A673 (cell line): ENCODE measurements at regions not wholly inside any gene's neighbourhood (a gene's known extent, or its start where the extent isn't known, plus 50 kb on each side); places are given as distances from the start of the nearest gene placed in this dataset.

Experiments used
- BruUV-seq: library from RNA; stranded (reverse); fragments of 400-500 nt; replicated peaks from 2 replicates; lab custom pipeline; 2021; lab: Mats Ljungman, UMichigan
- CTCF ChIA-PET: fragments of 300-600 bp; sonication (Branson Sonifier 250); formaldehyde crosslinking; loops from one replicate; lab custom pipeline; 2022; ENCODE audit warnings: antibody characterized with exemption; lab: Charles Lee
- POLR2A ChIA-PET: fragments of 300-600 bp; sonication (Branson Sonifier 250); formaldehyde crosslinking; loops from one replicate; lab custom pipeline; 2022; ENCODE audit warnings: antibody characterized with exemption; ENCODE audit not compliant: low non-redundant PET; lab: Charles Lee
- DNase-seq: peaks from one replicate; pipeline ENCODE4 v3.0.0-alpha.2; 2015; ENCODE audit warnings: low spot score
- H3K27ac ChIP-seq: fragments of 200-600 bp; sonication (generic); 2 replicates; pipeline ENCODE4 v1.5.1; 2016; ENCODE audit warnings: mixed run types, low read depth, mild to moderate bottlenecking, mixed read lengths, antibody characterized with exemption, low read length; ENCODE audit not compliant: poor library complexity, severe bottlenecking
- H3K27me3 ChIP-seq: fragments of 200-600 bp; sonication (generic); replicated peaks from 2 replicates; pipeline ENCODE4 v1.6.1; 2017; ENCODE audit warnings: mixed run types, low read depth, mild to moderate bottlenecking, mixed read lengths, antibody characterized with exemption, low read length; ENCODE audit not compliant: insufficient read depth, poor library complexity
- H3K36me3 ChIP-seq: fragments of 200-600 bp; sonication (generic); 2 replicates; pipeline ENCODE4 v1.6.1; 2016; ENCODE audit warnings: mixed run types, mild to moderate bottlenecking, mixed read lengths, antibody characterized with exemption, low read length; ENCODE audit not compliant: insufficient read depth, poor library complexity, severe bottlenecking
- H3K4me1 ChIP-seq: fragments of 200-600 bp; sonication (generic); 2 replicates; pipeline ENCODE4 v1.6.1; 2017; ENCODE audit warnings: mixed run types, mild to moderate bottlenecking, mixed read lengths, antibody characterized with exemption, low read length; ENCODE audit not compliant: insufficient read depth, poor library complexity, severe bottlenecking
- H3K4me3 ChIP-seq: fragments of 200-600 bp; sonication (generic); 2 replicates; pipeline ENCODE4 v1.5.1; 2016; ENCODE audit warnings: low read depth, mixed run types, mild to moderate bottlenecking, mixed read lengths, low read length; ENCODE audit not compliant: poor library complexity, severe bottlenecking
- H3K9me3 ChIP-seq: fragments of 200-600 bp; sonication (generic); 2 replicates; pipeline ENCODE4 v1.6.1; 2016; ENCODE audit warnings: mixed run types, low read depth, mild to moderate bottlenecking, mixed read lengths, antibody characterized with exemption, low read length; ENCODE audit not compliant: poor library complexity, severe bottlenecking
- CTCF ChIP-seq: fragments of 300-800, 200-600 bp; sonication (generic); conservative IDR thresholded peaks from 2 replicates; pipeline ENCODE4 v1.5.1; 2017; ENCODE audit warnings: low read depth, mild to moderate bottlenecking, antibody characterized with exemption, low read length, moderate library complexity, mixed read lengths
- EZH2 ChIP-seq: fragments of 200-600 bp; sonication (generic); IDR thresholded peaks from 2 replicates; pipeline ENCODE4 v1.6.1; 2017; ENCODE audit warnings: borderline replicate concordance, low read depth, mild to moderate bottlenecking, mixed read lengths, antibody characterized with exemption, low read length; ENCODE audit not compliant: poor library complexity, severe bottlenecking
- intact Hi-C: fragments of 100-400 bp; cut with micrococcal nuclease; formaldehyde crosslinking; loops from one replicate; pipeline ENCODE4 v1.10.0; 2022; ENCODE audit not compliant: unreplicated experiment

GRCh38 chr10:111240348-111240747 is 163.5 kb downstream of the ADRA2A start:
- BruUV-seq, result no TSS peak
- DNase-seq, result no peak
- POLR2A ChIA-PET, result no interaction called here
- Histone ChIP-seq H3K4me3 (no peak overlapping the region), H3K4me1 (no peaks in the 10 kb centered on the region), H3K27me3 (peaks cover 6% of the 10 kb centered on the region), H3K27ac (no peak overlapping the region), H3K36me3 (no peaks in the 10 kb centered on the region), H3K9me3 (no peaks in the 10 kb centered on the region)
- intact Hi-C loops, result no loop called here
- CTCF ChIA-PET, result no interaction called here
- no peak for TF ChIP-seq EZH2
- TF ChIP-seq CTCF, result no peak

GRCh38 chr10:111243126-111243525 is 166.3 kb downstream of the ADRA2A start:
- ChIA-PET CTCF (no interaction called here), POLR2A (no interaction called here)
- H3K27me3 ChIP-seq, result peaks cover 19% of the 10 kb centered on the region
- no peak for DNase-seq
- no peaks in the 10 kb centered on the region for H3K36me3 ChIP-seq
- intact Hi-C loops, result no loop called here
- no peaks in the 10 kb centered on the region for H3K9me3 ChIP-seq
- BruUV-seq, result no TSS peak
- no peak overlapping the region for H3K27ac ChIP-seq
- H3K4me1 ChIP-seq, result no peaks in the 10 kb centered on the region
- H3K4me3 ChIP-seq, result no peak overlapping the region
- no peak for TF ChIP-seq CTCF
- TF ChIP-seq EZH2, result no peak

GRCh38 chr10:111246136-111246535 is 169.3 kb downstream of the ADRA2A start:
- TF ChIP-seq EZH2, result no peak
- no peak for TF ChIP-seq CTCF
- CTCF ChIA-PET, result no interaction called here
- POLR2A ChIA-PET, result no interaction called here
- no peaks in the 10 kb centered on the region for H3K9me3 ChIP-seq
- no peaks in the 10 kb centered on the region for H3K36me3 ChIP-seq
- peaks cover 24% of the 10 kb centered on the region for H3K27me3 ChIP-seq
- intact Hi-C loops, result no loop called here
- no peaks in the 10 kb centered on the region for H3K4me1 ChIP-seq
- no peak for DNase-seq
- H3K4me3 ChIP-seq, result no peak overlapping the region
- no TSS peak for BruUV-seq
- H3K27ac ChIP-seq, result no peak overlapping the region
